Neuronal stem cell (in vitro differentiated cells): ENCODE measurements at regions not wholly inside any gene's neighbourhood (a gene's known extent, or its start where the extent isn't known, plus 50 kb on each side); places are given as distances from the start of the nearest gene placed in this dataset.

ENCODE experiments used
- DNase-seq: peaks from one replicate; pipeline ENCODE4 v3.0.0-alpha.2; 2013; ENCODE audit warnings: low spot score
- H2AFZ ChIP-seq: one replicate; pipeline ENCODE4 v1.6.1; 2013; ENCODE audit warnings: mild to moderate bottlenecking, low read length, inconsistent platforms
- H2AK5ac ChIP-seq: 2 replicates; pipeline ENCODE4 v1.6.1; 2013; ENCODE audit warnings: low read depth, mild to moderate bottlenecking, inconsistent platforms, low read length, moderate library complexity, mixed read lengths
- H2BK120ac ChIP-seq: 2 replicates; pipeline ENCODE4 v1.6.1; 2013; ENCODE audit warnings: low read depth, mild to moderate bottlenecking, inconsistent platforms, low read length, moderate library complexity, mixed read lengths
- H2BK12ac ChIP-seq: one replicate; pipeline ENCODE4 v1.6.1; 2013; ENCODE audit warnings: low read length, inconsistent platforms
- H2BK15ac ChIP-seq: 2 replicates; pipeline ENCODE4 v1.6.1; 2013; ENCODE audit warnings: mild to moderate bottlenecking, low read length, inconsistent platforms, mixed read lengths
- H2BK5ac ChIP-seq: one replicate; pipeline ENCODE4 v1.6.1; 2013; ENCODE audit warnings: inconsistent platforms, mild to moderate bottlenecking, low read length, moderate library complexity
- H3K14ac ChIP-seq: one replicate; pipeline ENCODE4 v1.6.1; 2013; ENCODE audit warnings: low read length, inconsistent platforms
- H3K18ac ChIP-seq: 2 replicates; pipeline ENCODE4 v1.6.1; 2013; ENCODE audit warnings: low read length, inconsistent platforms
- H3K23ac ChIP-seq: 2 replicates; pipeline ENCODE4 v1.6.1; 2013; ENCODE audit warnings: low read depth, mild to moderate bottlenecking, mixed read lengths, low read length, inconsistent platforms; ENCODE audit not compliant: poor library complexity
- H3K27ac ChIP-seq: replicated peaks from 3 replicates; pipeline ENCODE4 v1.5.1; 2013; ENCODE audit warnings: low read length, inconsistent platforms
- H3K27me3 ChIP-seq, 3 experiments: 2 replicates each; pipeline ENCODE4 v1.6.1; 2013; ENCODE audit warnings: low read length in 3 of 3, mild to moderate bottlenecking in 2 of 3, inconsistent platforms in 1 of 3, low read depth in 1 of 3, mixed read lengths in 1 of 3, moderate library complexity in 1 of 3; ENCODE audit not compliant: control insufficient read depth in 3 of 3, insufficient read depth in 3 of 3
- H3K36me3 ChIP-seq, 2 donors: replicated peaks in 1 of 2; 2 replicates each; pipeline ENCODE4 v1.6.1; 2013; ENCODE audit warnings: low read length in 2 of 2; ENCODE audit not compliant: control insufficient read depth in 2 of 2, insufficient read depth in 2 of 2
- H3K4ac ChIP-seq: 2 replicates; pipeline ENCODE4 v1.6.1; 2013; ENCODE audit warnings: inconsistent platforms, mild to moderate bottlenecking, low read length, moderate library complexity
- H3K4me1 ChIP-seq, 2 donors: 1 replicate in 1 of 2; 2 replicates in 1 of 2; pipeline ENCODE4 v1.6.1; 2013; ENCODE audit warnings: low read length in 2 of 2, low read depth in 1 of 2; ENCODE audit not compliant: control insufficient read depth in 2 of 2, insufficient read depth in 1 of 2
- H3K4me2 ChIP-seq: one replicate; pipeline ENCODE4 v1.6.1; 2013; ENCODE audit warnings: mild to moderate bottlenecking, low read length, inconsistent platforms; ENCODE audit not compliant: insufficient read depth, poor library complexity, severe bottlenecking
- H3K4me3 ChIP-seq, 2 donors: 2 replicates each; pipeline ENCODE4 v1.5.1; 2013; ENCODE audit warnings: low read length in 2 of 2, mild to moderate bottlenecking in 2 of 2, inconsistent platforms in 1 of 2, moderate library complexity in 1 of 2
- H3K79me1 ChIP-seq: one replicate; pipeline ENCODE4 v1.6.1; 2013; ENCODE audit warnings: low read depth, mild to moderate bottlenecking, inconsistent platforms, low read length, moderate library complexity
- H3K9ac ChIP-seq: one replicate; pipeline ENCODE4 v1.6.1; 2013; ENCODE audit warnings: mild to moderate bottlenecking, low read depth, low read length, inconsistent platforms; ENCODE audit not compliant: poor library complexity
- H3K9me3 ChIP-seq, 2 donors: replicated peaks in 1 of 2; 2 replicates each; pipeline versions ENCODE3 to v1.6.1; 2013; ENCODE audit warnings: low read length in 2 of 2, mild to moderate bottlenecking in 2 of 2, inconsistent platforms in 1 of 2, low read depth in 1 of 2, mixed read lengths in 1 of 2, moderate library complexity in 1 of 2; ENCODE audit not compliant: control insufficient read depth in 2 of 2, insufficient read depth in 1 of 2
- H4K8ac ChIP-seq: one replicate; pipeline ENCODE4 v1.6.1; 2013; ENCODE audit warnings: low read depth, mild to moderate bottlenecking, inconsistent platforms, low read length, moderate library complexity
- H4K91ac ChIP-seq: one replicate; pipeline ENCODE4 v1.6.1; 2013; ENCODE audit warnings: low read length, low read depth, mild to moderate bottlenecking, inconsistent platforms; ENCODE audit not compliant: poor library complexity
- WGBS, 2 donors: extraction: QIAGEN DNeasy Blood & Tissue Kit; methylation state at CpG; one replicate each; pipeline ENCODE4 v1.1.7; 2013; ENCODE audit warnings: missing lambda C conversion rate in 2 of 2, mixed read lengths in 1 of 2; ENCODE audit not compliant: insufficient read length in 2 of 2, insufficient replicate concordance in 1 of 2; ENCODE audit errors: extremely low coverage in 2 of 2; 5-methylcytosine and 5-hydroxymethylcytosine counted together

GRCh38 chr20:12894089-12894488 lies 114.7 kb upstream of the SPTLC3 start:
- Histone ChIP-seq H2BK120ac (no peak overlapping the region), H2BK12ac (no peak overlapping the region), H3K4me1 (no peaks in the 10 kb centered on the region), H3K14ac (no peak overlapping the region), H3K9ac (no peak overlapping the region), H2BK15ac (no peak overlapping the region), H2AK5ac (no peak overlapping the region), H3K9me3 (no peaks in the 10 kb centered on the region), H3K18ac (no peak overlapping the region), H2AFZ (no peak overlapping the region), H3K4me3 (no peak overlapping the region), H3K79me1 (no peaks in the 10 kb centered on the region), H3K36me3 (no peaks in the 10 kb centered on the region), H4K91ac (no peak overlapping the region), H3K4ac (no peak overlapping the region), H3K27ac (no peak overlapping the region), H4K8ac (no peak overlapping the region), H3K4me2 (no peak overlapping the region), H3K27me3 (no peaks in the 10 kb centered on the region), H2BK5ac (no peak overlapping the region), H3K23ac (no peak overlapping the region)
- no peak for DNase-seq
- no CpG with 5 or more reads among the region's 7 CpGs for WGBS, 2 donors

GRCh38 chr20:12896180-12896579 lies 112.6 kb upstream of the SPTLC3 start:
- Histone ChIP-seq H2BK12ac (no peak overlapping the region), H2BK5ac (no peak overlapping the region), H3K9ac (no peak overlapping the region), H3K18ac (no peak overlapping the region), H3K4me1 (no peaks in the 10 kb centered on the region), H3K23ac (no peak overlapping the region), H4K8ac (no peak overlapping the region), H3K79me1 (no peaks in the 10 kb centered on the region), H3K9me3 (no peaks in the 10 kb centered on the region), H3K27ac (no peak overlapping the region), H4K91ac (no peak overlapping the region), H3K27me3 (no peaks in the 10 kb centered on the region), H2BK120ac (no peak overlapping the region), H3K4me2 (no peak overlapping the region), H3K4ac (no peak overlapping the region), H3K4me3 (no peak overlapping the region), H3K14ac (no peak overlapping the region), H2BK15ac (no peak overlapping the region), H2AK5ac (no peak overlapping the region), H3K36me3 (no peaks in the 10 kb centered on the region), H2AFZ (no peak overlapping the region)
- no peak for DNase-seq
- no CpG with 5 or more reads among the region's 2 CpGs for WGBS, 2 donors

DNA sequence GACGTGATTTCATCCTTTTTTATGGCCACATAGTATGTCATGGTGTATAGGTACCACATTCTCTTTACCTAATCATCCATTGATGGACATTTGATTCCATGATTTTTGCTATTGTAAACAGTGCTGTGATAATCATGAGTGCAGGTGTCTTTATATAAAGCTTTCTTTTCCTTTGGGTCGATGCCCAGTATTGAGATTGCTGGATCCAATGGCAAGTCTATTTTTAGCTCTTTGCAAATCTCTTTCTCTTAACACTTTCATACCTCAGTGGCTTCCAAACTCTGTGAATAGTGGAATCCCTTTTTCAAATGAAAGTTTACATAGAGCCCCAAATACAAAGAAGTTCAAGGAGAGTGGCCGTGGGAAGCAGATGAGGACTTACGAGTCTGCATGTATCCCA lies 105.8 kb upstream of the SPTLC3 start:
- Histone ChIP-seq H3K23ac (no peak overlapping the region), H2BK5ac (no peak overlapping the region), H2BK12ac (no peak overlapping the region), H3K27ac (no peak overlapping the region), H4K8ac (no peak overlapping the region), H3K27me3 (no peaks in the 10 kb centered on the region), H3K18ac (no peak overlapping the region), H3K4me3 (no peak overlapping the region), H3K14ac (no peak overlapping the region), H3K4ac (no peak overlapping the region), H4K91ac (no peak overlapping the region), H2BK120ac (no peak overlapping the region), H2AK5ac (no peak overlapping the region), H3K4me1 (no peaks in the 10 kb centered on the region), H3K9me3 (no peaks in the 10 kb centered on the region), H3K36me3 (no peaks in the 10 kb centered on the region), H2AFZ (no peak overlapping the region), H3K79me1 (no peaks in the 10 kb centered on the region), H2BK15ac (no peak overlapping the region), H3K4me2 (no peak overlapping the region), H3K9ac (no peak overlapping the region)
- no peak for DNase-seq
- WGBS, 2 donors, result no CpG with 5 or more reads among the region's 4 CpGs

- H3K4me1 ChIP-seq, result no peaks in the 10 kb centered on the region
- H3K4me3 ChIP-seq, result no peak overlapping the region
- no peaks in the 10 kb centered on the region for H3K36me3 ChIP-seq
- H3K9ac ChIP-seq, result no peak overlapping the region
- no peak overlapping the region for H2BK12ac ChIP-seq
- DNase-seq, result no peak
- WGBS, 2 donors, result no CpG with 5 or more reads among the region's 2 CpGs
- no peak overlapping the region for H3K4me2 ChIP-seq
- H3K27me3 ChIP-seq, result no peaks in the 10 kb centered on the region
- no peak overlapping the region for H2AK5ac ChIP-seq
- H3K9me3 ChIP-seq, result no peaks in the 10 kb centered on the region
- no peak overlapping the region for H2BK5ac ChIP-seq
- no peak overlapping the region for H3K4ac ChIP-seq
- H2BK15ac ChIP-seq, result no peak overlapping the region
- H3K79me1 ChIP-seq, result no peaks in the 10 kb centered on the region
- no peak overlapping the region for H2BK120ac ChIP-seq
- H3K14ac ChIP-seq, result no peak overlapping the region
- no peak overlapping the region for H4K91ac ChIP-seq
- H3K27ac ChIP-seq, result no peak overlapping the region
- no peak overlapping the region for H3K18ac ChIP-seq
- H2AFZ ChIP-seq, result no peak overlapping the region
- H4K8ac ChIP-seq, result no peak overlapping the region
- H3K23ac ChIP-seq, result no peak overlapping the region
These were observed 102.4 kb upstream of the SPTLC3 start for GRCh38 chr20:12906361-12906760.
